Uterus (tissue), 3 donors: ENCODE measurements at regions not wholly inside any gene's neighbourhood (a gene's known extent, or its start where the extent isn't known, plus 50 kb on each side); places are given as distances from the start of the nearest gene placed in this dataset.

Experiments used
- DNase-seq, 2 donors: peaks; one replicate each; pipeline ENCODE4 v3.0.0-alpha.2; 2019 to 2020
- H3K27ac ChIP-seq, 2 donors: fragments of 200-600 bp; sonication (generic); 1 replicate in 1 of 2; 2 replicates in 1 of 2; pipeline ENCODE4 v1.5.1; 2016 to 2018
- H3K27me3 ChIP-seq, 2 donors: fragments of 200-600 bp; sonication (generic); one replicate each; pipeline ENCODE4 v1.5.1; 2018 to 2019; ENCODE audit warnings: control low read depth in 1 of 2
- H3K36me3 ChIP-seq, 2 donors: fragments of 200-600 bp; sonication (generic); one replicate each; pipeline ENCODE4 v1.5.1; 2019; ENCODE audit warnings: control low read depth in 1 of 2
- H3K4me1 ChIP-seq, 2 donors: fragments of 200-600 bp; sonication (generic); one replicate each; pipeline ENCODE4 v1.5.1; 2018 to 2019; ENCODE audit warnings: control low read depth in 1 of 2
- H3K4me3 ChIP-seq, 2 donors: fragments of 200-600 bp; sonication (generic); 1 replicate in 1 of 2; 2 replicates in 1 of 2; pipeline ENCODE4 v1.5.1; 2018 to 2019; ENCODE audit warnings: mild to moderate bottlenecking in 1 of 2
- H3K9me3 ChIP-seq, 2 donors: fragments of 200-600 bp; sonication (generic); one replicate each; pipeline ENCODE4 v1.5.1; 2019; ENCODE audit warnings: control low read depth in 1 of 2
- CTCF ChIP-seq, 4 experiments: fragments of 200-600 bp in 2 of 4; fragments of 450-650 bp in 2 of 4; sonication (generic) in 2 of 4; IDR thresholded peaks; one replicate each; pipeline ENCODE4 v1.5.1; 2016 to 2019; ENCODE audit warnings: antibody characterized with exemption in 4 of 4, mild to moderate bottlenecking in 2 of 4, moderate library complexity in 1 of 4
- POLR2A ChIP-seq, 2 donors: fragments of 450-650 bp; IDR thresholded peaks; one replicate each; pipeline ENCODE4 v1.6.1; 2016; ENCODE audit warnings: antibody characterized with exemption in 2 of 2, mild to moderate bottlenecking in 1 of 2, moderate library complexity in 1 of 2
- intact Hi-C: fragments of 100-400 bp; cut with DNase I; formaldehyde crosslinking; loops from one replicate; pipeline ENCODE4 v1.15.1; 2023; ENCODE audit warnings: low total_unique reads
- donor health status: DM: yes; HTN: yes; CAD: no.

- Histone ChIP-seq H3K9me3 (no peaks in the 10 kb centered on the region), H3K4me1 (no peaks in the 10 kb centered on the region), H3K27me3 (no peaks in the 10 kb centered on the region), H3K4me3 (no peak overlapping the region), H3K36me3 (no peaks in the 10 kb centered on the region), H3K27ac (no peak overlapping the region)
- TF ChIP-seq POLR2A (IDR thresholded peaks at IDR 0.05) = no peak
- no peak for TF ChIP-seq CTCF (IDR thresholded peaks at IDR 0.05)
- intact Hi-C loops = no loop called here
- no peak for DNase-seq
These were observed 224.8 kb upstream of the MAP3K7 start for GRCh38 chr6:90811596-90812226.

GRCh38 chr6:90809035-90809434, 222.2 kb upstream of the MAP3K7 start:
- intact Hi-C loops = no loop called here
- no peaks in the 10 kb centered on the region for H3K36me3 ChIP-seq
- H3K9me3 ChIP-seq = no peaks in the 10 kb centered on the region
- H3K27ac ChIP-seq = no peak overlapping the region
- no peak overlapping the region for H3K4me3 ChIP-seq
- H3K4me1 ChIP-seq = no peaks in the 10 kb centered on the region
- H3K27me3 ChIP-seq = no peaks in the 10 kb centered on the region
- TF ChIP-seq POLR2A (IDR thresholded peaks at IDR 0.05) (no peak), CTCF (IDR thresholded peaks at IDR 0.05) (no peak)
- DNase-seq = no peak

- Histone ChIP-seq H3K4me1 (no peaks in the 10 kb centered on the region), H3K27me3 (no peaks in the 10 kb centered on the region), H3K4me3 (no peak overlapping the region), H3K36me3 (no peaks in the 10 kb centered on the region), H3K27ac (no peak overlapping the region), H3K9me3 (no peaks in the 10 kb centered on the region)
- TF ChIP-seq POLR2A (IDR thresholded peaks at IDR 0.05) (no peak), CTCF (IDR thresholded peaks at IDR 0.05) (no peak)
- intact Hi-C loops = no loop called here
- DNase-seq = no peak
These were observed 221.2 kb upstream of the MAP3K7 start for GRCh38 chr6:90807791-90808701.

- no peak for TF ChIP-seq CTCF (IDR thresholded peaks at IDR 0.05)
- no peak for TF ChIP-seq POLR2A (IDR thresholded peaks at IDR 0.05)
- DNase-seq = no peak
These were observed 218.8 kb upstream of the MAP3K7 start for GRCh38 chr6:90805619-90806155.

GRCh38 chr6:90803956-90804355, 217.1 kb upstream of the MAP3K7 start:
- no peak for TF ChIP-seq POLR2A (IDR thresholded peaks at IDR 0.05)
- no peak for TF ChIP-seq CTCF (IDR thresholded peaks at IDR 0.05)
- intact Hi-C loops = no loop called here
- no peak overlapping the region for H3K4me3 ChIP-seq
- no peak overlapping the region for H3K27ac ChIP-seq
- no peaks in the 10 kb centered on the region for H3K9me3 ChIP-seq
- H3K36me3 ChIP-seq = no peaks in the 10 kb centered on the region
- H3K27me3 ChIP-seq = no peaks in the 10 kb centered on the region
- DNase-seq = no peak
- H3K4me1 ChIP-seq = no peaks in the 10 kb centered on the region

More at GRCh38 chr6:90805619-90806155, 218.8 kb upstream of the MAP3K7 start:
- intact Hi-C loops = no loop called here
- Histone ChIP-seq H3K27me3 (no peaks in the 10 kb centered on the region), H3K36me3 (no peaks in the 10 kb centered on the region), H3K4me3 (no peak overlapping the region), H3K4me1 (no peaks in the 10 kb centered on the region), H3K27ac (no peak overlapping the region), H3K9me3 (no peaks in the 10 kb centered on the region)
